Transverse colon (tissue), 1 donor: ENCODE measurements at regions not wholly inside any gene's neighbourhood (a gene's known extent, or its start where the extent isn't known, plus 50 kb on each side); places are given as distances from the start of the nearest gene placed in this dataset.

Experiments used
- EP300 ChIP-seq: sonication (generic); formaldehyde crosslinking; IDR thresholded peaks from one replicate; pipeline ENCODE4 v1.6.1; 2017; ENCODE audit warnings: antibody characterized with exemption, low read depth
- POLR2A ChIP-seq: fragments of 450-650 bp; IDR thresholded peaks from one replicate; pipeline ENCODE4 v1.6.1; 2016; ENCODE audit warnings: antibody characterized with exemption, mild to moderate bottlenecking, moderate library complexity

DNA sequence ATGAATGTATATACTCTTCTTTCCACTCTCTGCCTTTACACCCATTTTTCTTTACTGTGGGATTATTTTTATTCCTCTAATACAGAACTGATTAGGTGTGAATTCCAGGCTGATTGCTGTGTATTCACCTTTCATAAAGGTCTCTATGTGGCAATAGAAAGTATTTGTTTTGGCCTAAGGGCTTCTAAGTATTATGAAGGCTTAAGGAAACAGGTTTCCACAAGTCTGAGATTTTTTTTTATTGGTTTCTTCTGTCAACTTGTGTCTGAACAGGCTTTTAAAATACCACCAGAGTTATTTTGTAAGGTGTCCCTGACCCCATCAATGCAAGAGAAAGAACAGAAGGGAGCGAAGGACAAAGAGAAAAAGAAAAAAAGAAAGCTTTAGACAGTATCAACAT, 1102.0 kb upstream of the SPRY2 start:
- TF ChIP-seq EP300, result no peak
- TF ChIP-seq POLR2A, result no peak
